Hepatic stellate cell (primary cell): ENCODE measurements at regions not wholly inside any gene's neighbourhood (a gene's known extent, or its start where the extent isn't known, plus 50 kb on each side); places are given as distances from the start of the nearest gene placed in this dataset.

ENCODE experiments used
- DNase-seq: peaks from one replicate; pipeline ENCODE4 v3.0.0; 2011; ENCODE audit warnings: low spot score

- no peak for DNase-seq
These were observed 303.9 kb downstream of the CASP12 start for GRCh38 chr11:104594228-104594958.

GRCh38 chr11:104588970-104589369 lies 309.3 kb downstream of the CASP12 start:
- DNase-seq = no peak

DNA sequence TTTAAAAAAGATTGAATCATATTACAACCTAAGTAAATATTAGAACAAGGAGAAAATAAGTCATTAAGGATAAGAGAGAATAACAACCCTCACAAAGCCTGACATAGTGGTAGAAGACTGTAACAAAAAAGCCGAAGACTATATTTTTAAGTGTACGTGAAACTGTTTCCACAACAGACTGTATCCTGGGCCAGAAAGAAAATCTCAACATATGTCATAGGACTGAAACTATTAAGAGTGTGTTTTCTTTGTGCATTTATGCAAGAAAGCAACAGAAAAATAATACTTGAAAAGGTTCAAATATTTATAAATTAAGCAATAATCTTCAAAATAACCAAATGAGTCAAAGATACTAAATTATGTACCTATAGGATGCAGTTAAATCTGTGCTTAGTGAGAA lies 309.8 kb downstream of the CASP12 start:
- DNase-seq = no peak

- no peak for DNase-seq
These were observed 313.4 kb downstream of the CASP12 start for GRCh38 chr11:104584823-104585222.

DNA sequence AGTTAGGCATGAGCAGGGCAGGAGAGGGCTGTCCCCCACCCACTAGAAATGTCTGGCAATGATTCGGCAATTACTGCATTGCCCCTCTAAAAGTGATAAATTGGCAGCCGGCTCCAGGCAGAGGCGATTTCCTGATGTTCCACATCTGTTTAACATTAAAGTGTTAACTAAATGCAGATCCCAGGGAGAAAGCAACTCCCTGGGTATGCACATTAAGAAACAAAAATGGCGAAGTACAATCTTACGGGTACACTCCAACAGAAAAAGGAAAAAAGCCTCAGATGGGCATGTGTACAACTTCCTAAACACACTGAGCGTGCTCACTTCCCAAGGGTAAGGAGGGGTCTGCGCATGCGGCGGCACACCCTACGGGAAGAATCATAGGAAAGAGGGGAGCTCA lies 314.4 kb downstream of the CASP12 start:
- no peak for DNase-seq

DNA sequence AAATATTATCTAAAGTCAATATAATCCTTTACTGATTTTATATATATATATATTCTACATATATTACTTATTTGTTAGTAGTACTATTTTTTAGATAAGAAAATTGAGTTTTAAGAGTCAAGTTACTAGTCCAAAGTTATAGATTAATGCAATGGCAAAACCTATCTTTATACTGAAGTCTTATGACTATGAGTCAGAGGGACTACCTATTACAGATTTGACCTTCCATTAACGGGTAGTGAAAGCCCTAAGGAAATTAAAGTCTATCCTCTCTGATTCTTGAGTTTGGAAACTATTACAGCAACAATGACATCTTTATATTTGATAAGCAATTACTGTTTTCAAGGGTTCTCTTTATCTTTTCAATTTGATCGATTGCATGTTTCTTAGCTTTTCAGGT lies 315.8 kb downstream of the CASP12 start:
- DNase-seq = no peak

GRCh38 chr11:104581246-104581980 lies 316.8 kb downstream of the CASP12 start:
- no peak for DNase-seq

DNA sequence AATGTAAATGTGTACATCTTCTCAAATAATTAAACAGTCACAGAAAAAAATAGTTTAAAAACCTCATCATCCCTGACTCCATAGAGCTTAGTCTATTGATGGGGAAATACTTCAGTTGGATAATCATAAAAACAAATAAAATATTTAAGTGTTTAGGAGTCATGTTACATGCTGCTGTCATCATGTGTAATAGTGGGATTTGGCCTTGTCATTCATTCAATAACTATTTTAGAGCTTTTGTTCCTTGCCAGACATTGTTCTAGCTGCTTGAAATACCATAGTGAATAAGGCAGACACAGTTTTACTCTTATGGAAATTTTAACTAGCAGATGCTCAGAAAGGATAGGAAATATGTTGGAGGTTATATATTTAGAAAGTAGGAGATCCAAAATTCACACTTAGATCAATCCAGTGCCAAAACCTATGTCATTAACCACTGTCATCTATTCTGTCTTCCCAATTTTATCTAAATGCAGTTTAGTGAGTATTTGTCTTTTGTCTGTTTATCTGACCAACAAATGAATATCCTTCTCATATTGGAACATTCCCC lies 324.7 kb downstream of the CASP12 start:
- DNase-seq = no peak

DNA sequence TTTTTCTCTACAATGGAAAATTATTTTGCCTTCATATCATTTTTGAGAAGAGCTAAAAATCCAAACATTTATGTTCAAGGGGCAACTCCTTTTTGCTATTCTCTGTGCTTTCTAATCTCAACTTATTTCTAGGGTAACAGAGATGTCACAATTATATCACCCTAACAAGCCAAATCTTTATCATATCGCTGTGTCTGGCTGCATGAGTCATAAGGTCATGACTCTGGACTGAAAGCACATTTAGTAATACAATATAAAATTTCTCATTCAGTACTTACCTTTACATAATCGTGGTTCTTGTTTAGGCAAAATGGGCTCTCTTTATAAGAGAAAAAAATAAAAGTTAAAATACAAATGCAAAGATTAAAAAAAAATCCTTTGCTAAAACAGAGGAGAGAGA lies 326.0 kb downstream of the CASP12 start:
- DNase-seq = no peak

- DNase-seq = no peak
These were observed 328.1 kb downstream of the CASP12 start for GRCh38 chr11:104570078-104570701.

DNA sequence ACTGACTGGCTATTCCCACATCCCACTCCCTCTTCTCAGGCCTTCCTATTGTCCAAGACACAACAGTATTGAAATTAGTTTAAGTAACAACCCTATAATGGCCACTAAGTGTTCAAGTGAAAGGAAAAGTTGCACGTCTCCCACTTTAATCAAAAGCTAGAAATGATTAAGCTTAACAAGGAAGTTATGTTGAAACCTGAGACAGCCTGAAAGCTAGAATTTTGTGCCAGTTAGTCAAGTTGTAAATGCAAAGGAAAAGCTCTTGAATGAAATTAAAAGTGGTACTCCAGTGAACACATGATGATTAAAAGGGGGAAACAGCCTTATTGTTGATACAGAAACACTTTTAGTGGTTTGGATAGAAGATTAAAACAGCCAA lies 332.7 kb downstream of the CASP12 start:
- DNase-seq = no peak

DNA sequence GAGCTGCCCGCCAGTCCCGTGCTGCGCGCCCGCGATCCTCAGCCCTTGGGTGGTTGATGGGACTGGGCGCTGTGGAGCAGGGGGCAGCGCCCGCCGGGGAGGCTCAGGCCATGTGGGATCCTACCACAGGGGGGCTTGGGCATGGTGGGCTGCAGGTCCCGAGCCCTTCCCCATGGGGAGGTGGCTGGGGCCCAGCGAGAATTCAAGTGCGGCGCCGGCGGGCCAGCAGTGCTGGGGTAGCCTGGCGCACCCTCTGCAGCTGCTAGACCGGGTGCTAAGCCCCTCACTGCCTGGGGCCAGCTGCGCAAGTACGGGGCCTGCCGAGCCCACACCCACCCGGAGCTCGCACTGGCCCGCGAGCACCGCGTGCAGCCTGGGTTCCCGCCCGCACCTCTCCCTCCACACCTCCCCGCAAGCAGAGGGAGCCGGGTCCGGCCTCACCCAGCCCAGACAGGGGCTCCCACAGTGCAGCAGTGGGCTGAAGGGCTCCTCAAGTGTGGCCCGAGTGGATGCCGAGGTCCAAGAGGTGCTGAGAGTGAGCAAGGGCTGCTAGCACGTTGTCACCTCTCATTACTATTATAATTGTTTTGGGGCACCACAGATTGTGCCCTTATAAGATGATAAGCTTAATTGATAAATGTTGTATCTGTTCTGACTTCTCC lies 333.2 kb downstream of the CASP12 start:
- DNase-seq = no peak

DNA sequence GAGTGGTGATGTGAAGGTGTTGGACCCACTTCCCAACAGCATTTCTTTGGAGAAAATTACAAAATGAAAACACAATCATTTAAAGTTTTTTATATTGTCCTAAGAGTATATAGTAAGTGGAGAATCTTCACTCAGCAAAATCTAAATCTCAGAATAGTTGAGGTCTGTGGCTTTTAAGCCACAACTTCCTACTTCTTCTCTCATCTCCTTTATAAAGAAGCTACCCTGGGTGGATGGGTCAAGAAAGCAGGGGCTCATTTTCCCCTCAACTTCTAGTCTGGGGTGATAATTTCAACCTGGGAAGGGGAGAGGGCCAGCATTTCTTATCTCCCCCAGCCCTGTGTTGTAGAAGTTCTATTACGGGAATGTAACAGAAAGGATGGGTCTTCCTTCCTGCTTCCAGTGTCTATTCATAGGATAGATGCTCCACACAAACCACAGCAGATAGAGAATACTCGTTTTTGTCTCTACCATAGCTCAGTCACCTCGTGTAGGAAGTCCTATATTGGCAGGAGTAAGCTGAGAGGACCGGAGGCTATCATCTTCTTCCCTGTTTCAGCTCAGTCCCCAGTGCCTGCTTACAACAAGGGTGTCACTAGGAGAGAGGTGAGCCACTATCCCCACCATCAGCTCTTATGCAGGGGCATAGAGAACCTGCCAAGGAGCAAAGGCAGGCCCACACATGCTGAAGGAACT lies 341.5 kb downstream of the CASP12 start:
- DNase-seq = no peak

- DNase-seq = no peak
These were observed 349.2 kb downstream of the CASP12 start for GRCh38 chr11:104549019-104549418.

- DNase-seq = no peak
These were observed 350.1 kb downstream of the CASP12 start for GRCh38 chr11:104547996-104548661.

- DNase-seq = no peak
These were observed 351.8 kb downstream of the CASP12 start for GRCh38 chr11:104546501-104546900.

- DNase-seq = no peak
These were observed 356.6 kb downstream of the CASP12 start for GRCh38 chr11:104541701-104542100.

- no peak for DNase-seq
These were observed 359.9 kb downstream of the CASP12 start for GRCh38 chr11:104538313-104538712.

- DNase-seq = no peak
These were observed 364.0 kb downstream of the CASP12 start for GRCh38 chr11:104534278-104534677.

GRCh38 chr11:104531894-104532293 lies 366.4 kb downstream of the CASP12 start:
- DNase-seq = no peak

DNA sequence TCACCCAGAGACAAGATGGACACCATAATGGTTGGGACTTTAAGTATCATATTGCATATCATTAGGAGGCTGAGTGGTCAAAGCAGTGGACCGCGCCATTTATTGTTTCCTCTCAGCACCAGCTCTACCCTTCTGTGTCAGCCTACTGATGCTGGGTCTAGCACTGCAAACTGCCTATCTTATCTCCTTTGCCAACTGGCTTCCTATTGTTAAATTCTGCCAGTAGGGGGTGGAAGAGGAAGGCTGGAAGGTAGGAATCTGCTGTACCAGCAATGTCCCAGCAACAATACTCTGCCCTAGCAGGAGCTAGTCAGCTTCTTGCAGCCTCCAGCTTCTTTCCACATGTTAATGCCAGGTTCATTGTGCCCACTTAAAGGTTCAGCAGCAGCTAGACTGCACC lies 367.1 kb upstream of the PDGFD start:
- DNase-seq = no peak
